ENCODE measurements at regions not wholly inside any gene's neighbourhood (a gene's known extent, or its start where the extent isn't known, plus 50 kb on each side); places are given as distances from the start of the nearest gene placed in this dataset.

DNA sequence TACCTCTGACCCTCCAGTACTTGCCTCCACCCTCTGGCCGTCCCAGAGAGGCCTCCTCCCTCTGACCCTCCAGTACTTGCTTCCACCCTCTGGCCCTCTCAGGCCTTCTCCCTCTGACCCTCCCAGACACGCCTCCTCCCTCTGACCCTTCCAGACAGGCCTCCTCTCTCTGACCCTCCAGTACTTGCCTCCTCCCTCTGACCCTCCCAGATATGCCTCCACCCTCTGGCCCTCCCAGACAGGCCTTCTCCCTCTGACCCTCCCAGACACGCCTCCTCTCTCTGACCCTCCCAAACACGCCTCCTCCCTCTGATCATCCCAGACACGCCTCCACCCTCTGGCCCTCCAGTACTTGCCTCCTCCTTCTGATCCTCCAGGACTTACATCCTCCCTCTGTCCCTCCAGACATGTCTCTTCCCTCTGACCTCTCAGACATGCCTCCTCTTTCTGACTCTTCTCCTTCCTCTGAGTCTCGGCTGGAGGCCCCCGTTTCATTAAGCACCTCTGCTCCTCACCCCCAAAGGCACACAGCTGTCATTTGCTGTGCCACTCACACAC lies 71.9 kb downstream of the PHETA1 start:
- H3K4me3 ChIP-seq (replicated peaks in 1 of 2; ENCODE audit: low read depth in 1 of 2, low read length in 2 of 2): no peak overlapping the region
- H3K27ac ChIP-seq (ENCODE audit: low read depth, low read length): no peak overlapping the region
- TF ChIP-seq ZNF274 (IDR thresholded peaks at IDR 0.05; ENCODE audit: low read depth, low read length): no peak
- no peak for TF ChIP-seq RAD21 (IDR thresholded peaks at IDR 0.05; ENCODE audit: low read depth)
- TF ChIP-seq CEBPB (IDR thresholded peaks at IDR 0.05; ENCODE audit: low read depth): no peak
- no peak overlapping the region for H3K4me2 ChIP-seq (ENCODE audit: low read length)
- H3K9me3 ChIP-seq (ENCODE audit: control insufficient read depth in 1 of 2, insufficient read depth in 1 of 2, low read depth in 1 of 2, low read length in 2 of 2): no peaks in the 10 kb centered on the region
- H3K36me3 ChIP-seq (ENCODE audit: control insufficient read depth in 1 of 2, insufficient read depth in 2 of 2, low read length in 2 of 2): no peaks in the 10 kb centered on the region
- no peak for ATAC-seq
- BruUV-seq (replicated peaks): no TSS peak
- no peaks in the 10 kb centered on the region for H3K9me2 ChIP-seq (ENCODE audit: insufficient read depth)
- H3K79me2 ChIP-seq (ENCODE audit: insufficient read depth, low read length): no peaks in the 10 kb centered on the region
- no peaks in the 10 kb centered on the region for H4K20me1 ChIP-seq (ENCODE audit: insufficient read depth)
- no peaks in the 10 kb centered on the region for H3K4me1 ChIP-seq (ENCODE audit: control insufficient read depth in 1 of 2, insufficient read depth in 2 of 2, low read length in 2 of 2)
- intact Hi-C loops (cut with micrococcal nuclease): loop anchor here (5.0 kb wide), 1 partner anchor 360 kb away; no protein-coding TSS in a partner anchor
- H2AFZ ChIP-seq (ENCODE audit: low read depth, low read length, poor library complexity, severe bottlenecking): no peak overlapping the region
- DNase-seq (ENCODE audit: low read depth, low spot score): no peak
- no peaks in the 10 kb centered on the region for H3K27me3 ChIP-seq (ENCODE audit: insufficient read depth, low read length)
- ChIA-PET POLR2A (no interaction called here), RAD21 (ENCODE audit: low non-redundant PET in 1 of 2, low total read pairs in 2 of 2, uncharacterized antibody in 2 of 2, unreplicated experiment in 2 of 2) (no interaction called here), CTCF (no interaction called here)
- H3K9ac ChIP-seq (ENCODE audit: low read length): no peak overlapping the region

DNA sequence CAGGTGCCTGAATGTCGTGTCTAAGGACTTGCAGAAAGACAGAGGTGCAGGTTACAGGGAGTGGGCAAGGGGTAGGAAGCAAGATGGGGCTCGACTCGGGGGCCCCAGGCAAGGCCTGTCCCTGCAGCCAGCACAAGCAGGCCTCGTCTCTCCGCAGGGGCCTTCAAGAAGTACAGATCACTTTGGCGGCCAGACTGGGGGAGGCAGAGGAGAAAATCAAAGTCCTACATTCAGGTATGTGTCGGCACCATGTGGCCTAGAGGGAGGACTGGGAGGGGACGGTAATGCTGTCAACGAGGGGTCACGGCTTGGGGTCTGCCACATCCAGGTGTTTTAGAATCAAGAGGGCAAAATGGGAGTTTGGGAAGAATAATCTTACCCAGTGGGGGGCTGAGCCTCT lies 73.7 kb downstream of the PHETA1 start:
- no peaks in the 10 kb centered on the region for H3K79me2 ChIP-seq (ENCODE audit: insufficient read depth, low read length)
- no peaks in the 10 kb centered on the region for H3K4me1 ChIP-seq (ENCODE audit: control insufficient read depth in 1 of 2, insufficient read depth in 2 of 2, low read length in 2 of 2)
- H3K27me3 ChIP-seq (ENCODE audit: insufficient read depth, low read length): no peaks in the 10 kb centered on the region
- H2AFZ ChIP-seq (ENCODE audit: low read depth, low read length, poor library complexity, severe bottlenecking): no peak overlapping the region
- ChIA-PET RAD21 (ENCODE audit: low non-redundant PET in 1 of 2, low total read pairs in 2 of 2, uncharacterized antibody in 2 of 2, unreplicated experiment in 2 of 2) (no interaction called here), POLR2A (no interaction called here), CTCF (no interaction called here)
- no TSS peak for BruUV-seq (replicated peaks)
- H3K9ac ChIP-seq (ENCODE audit: low read length): no peak overlapping the region
- H3K9me3 ChIP-seq (ENCODE audit: control insufficient read depth in 1 of 2, insufficient read depth in 1 of 2, low read depth in 1 of 2, low read length in 2 of 2): no peaks in the 10 kb centered on the region
- no peak overlapping the region for H3K4me3 ChIP-seq (replicated peaks in 1 of 2; ENCODE audit: low read depth in 1 of 2, low read length in 2 of 2)
- no peaks in the 10 kb centered on the region for H4K20me1 ChIP-seq (ENCODE audit: insufficient read depth)
- TF ChIP-seq JUND (IDR thresholded peaks at IDR 0.05) (no peak), CEBPB (IDR thresholded peaks at IDR 0.05; ENCODE audit: low read depth) (no peak), TCF7L2 (IDR thresholded peaks at IDR 0.05; ENCODE audit: borderline replicate concordance, extremely low read depth, insufficient read depth, insufficient read length) (no peak), FOSL1 (IDR thresholded peaks at IDR 0.05; ENCODE audit: low read depth) (no peak), ELF1 (IDR thresholded peaks at IDR 0.05; ENCODE audit: borderline replicate concordance, low read depth) (no peak)
- TF ChIP-seq, protein P1, sequence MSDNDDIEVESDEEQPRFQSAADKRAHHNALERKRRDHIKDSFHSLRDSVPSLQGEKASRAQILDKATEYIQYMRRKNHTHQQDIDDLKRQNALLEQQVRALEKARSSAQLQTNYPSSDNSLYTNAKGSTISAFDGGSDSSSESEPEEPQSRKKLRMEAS (IDR thresholded peaks at IDR 0.05): no peak
- intact Hi-C loops (cut with micrococcal nuclease): loop anchor here (5.0 kb wide), 1 partner anchor 358 kb away; no protein-coding TSS in a partner anchor
- H3K27ac ChIP-seq (ENCODE audit: low read depth, low read length): no peak overlapping the region
- H3K9me2 ChIP-seq (ENCODE audit: insufficient read depth): no peaks in the 10 kb centered on the region
- no peak for ATAC-seq
- no peak for DNase-seq (ENCODE audit: low read depth, low spot score)
- no peaks in the 10 kb centered on the region for H3K36me3 ChIP-seq (ENCODE audit: control insufficient read depth in 1 of 2, insufficient read depth in 2 of 2, low read length in 2 of 2)
- H3K4me2 ChIP-seq (ENCODE audit: low read length): no peak overlapping the region
